Spinal cord (tissue), 9 donors: ENCODE measurements at regions not wholly inside any gene's neighbourhood (a gene's known extent, or its start where the extent isn't known, plus 50 kb on each side); places are given as distances from the start of the nearest gene placed in this dataset.

Experiments
- DNase-seq, 6 donors: peaks; one replicate each; pipeline versions ENCODE4 v3.0.0 to v3.0.0-alpha.2; 2013 to 2015; ENCODE audit warnings: low spot score in 6 of 6, low read depth in 4 of 6
- H3K27ac ChIP-seq: one replicate; pipeline ENCODE4 v1.5.1; 2013; ENCODE audit warnings: low read depth, low read length, control low read depth
- H3K27me3 ChIP-seq: one replicate; pipeline ENCODE4 v1.6.1; 2013; ENCODE audit warnings: low read length; ENCODE audit not compliant: control insufficient read depth, insufficient read depth
- H3K36me3 ChIP-seq: one replicate; pipeline ENCODE4 v1.6.1; 2013; ENCODE audit warnings: low read length; ENCODE audit not compliant: control insufficient read depth, insufficient read depth
- H3K4me1 ChIP-seq: one replicate; pipeline ENCODE4 v1.6.1; 2013; ENCODE audit warnings: low read length; ENCODE audit not compliant: control insufficient read depth, insufficient read depth
- H3K4me3 ChIP-seq: one replicate; pipeline ENCODE4 v1.5.1; 2013; ENCODE audit warnings: low read depth, low read length, control low read depth
- H3K9me3 ChIP-seq: one replicate; pipeline ENCODE4 v1.6.1; 2013; ENCODE audit warnings: low read length; ENCODE audit not compliant: control insufficient read depth, insufficient read depth
- WGBS: methylation state at CpG from one replicate; pipeline ENCODE4 v1.1.5; 2013; ENCODE audit warnings: missing lambda C conversion rate; ENCODE audit not compliant: insufficient coverage; 5-methylcytosine and 5-hydroxymethylcytosine counted together
- donor health status: healthy.

- Histone ChIP-seq H3K9me3 (no peaks in the 10 kb centered on the region), H3K36me3 (no peaks in the 10 kb centered on the region), H3K4me3 (no peak overlapping the region), H3K27ac (no peak overlapping the region), H3K27me3 (no peaks in the 10 kb centered on the region), H3K4me1 (peaks cover 3% of the 10 kb centered on the region)
- no CpG with 5 or more reads among the region's 1 CpG for WGBS
- no peak for DNase-seq
These were observed 323.6 kb downstream of the DLEU7 start for GRCh38 chr13:50519866-50520265.

DNA sequence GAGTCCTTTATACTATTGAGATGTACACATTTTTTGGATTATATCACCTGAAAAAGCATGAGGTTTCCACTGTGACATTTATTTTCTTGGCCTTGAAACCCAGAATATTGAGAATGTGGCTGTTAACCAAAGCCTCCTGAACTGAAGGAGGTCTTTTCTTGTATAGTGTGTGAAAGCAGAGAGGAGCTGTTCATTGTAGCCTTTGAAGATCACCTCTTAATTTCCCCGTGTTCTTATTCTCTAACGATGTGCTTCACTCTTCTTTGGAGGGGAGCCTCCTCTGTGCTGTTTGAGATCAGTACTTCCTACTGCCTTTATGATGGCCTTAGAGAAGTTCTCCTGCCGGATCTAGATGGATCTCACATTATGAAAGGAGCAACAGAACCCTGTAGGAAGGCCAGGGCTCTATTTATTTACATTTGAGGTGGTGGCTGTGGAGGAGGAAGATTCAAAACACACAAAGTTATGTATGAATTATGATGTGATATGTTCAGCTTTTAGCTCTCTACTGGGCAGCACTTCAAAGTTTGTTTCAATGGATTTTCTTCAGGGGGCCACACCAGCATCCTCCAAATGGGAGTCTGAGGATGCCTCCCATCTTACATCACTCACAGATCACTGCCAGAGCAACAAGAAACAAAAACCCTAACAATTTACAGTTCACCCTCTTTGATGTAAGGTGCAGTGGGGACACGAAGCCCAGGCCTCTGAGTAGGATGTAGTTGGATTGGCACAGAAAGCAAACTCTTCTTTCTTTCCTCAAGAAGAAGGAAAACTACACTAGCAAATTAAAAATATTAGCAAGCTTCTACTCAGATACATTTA, 322.3 kb downstream of the DLEU7 start:
- WGBS = no CpG with 5 or more reads among the region's 4 CpGs
- no peaks in the 10 kb centered on the region for H3K9me3 ChIP-seq
- no peaks in the 10 kb centered on the region for H3K36me3 ChIP-seq
- H3K4me3 ChIP-seq = no peak overlapping the region
- H3K27me3 ChIP-seq = no peaks in the 10 kb centered on the region
- H3K27ac ChIP-seq = peak overlapping the region; percentile 29
- H3K4me1 ChIP-seq = peaks cover 3% of the 10 kb centered on the region
- DNase-seq = no peak

GRCh38 chr13:50521831-50522149, 321.7 kb downstream of the DLEU7 start:
- WGBS = 5% methylated on average over 2 of the region's 3 CpGs
- Histone ChIP-seq H3K9me3 (no peaks in the 10 kb centered on the region), H3K4me1 (peaks cover 6% of the 10 kb centered on the region), H3K27ac (peak overlapping the region; percentile 29), H3K4me3 (no peak overlapping the region), H3K36me3 (no peaks in the 10 kb centered on the region), H3K27me3 (no peaks in the 10 kb centered on the region)
- DNase-seq = peak in 2 of 6 donors; percentile 23 to 54

- no peak for DNase-seq
- Histone ChIP-seq H3K9me3 (no peaks in the 10 kb centered on the region), H3K27ac (no peak overlapping the region), H3K27me3 (no peaks in the 10 kb centered on the region), H3K4me3 (no peak overlapping the region), H3K4me1 (peaks cover 8% of the 10 kb centered on the region), H3K36me3 (no peaks in the 10 kb centered on the region)
- WGBS = 80% methylated on average over 2 of the region's 3 CpGs
These were observed 321.0 kb downstream of the DLEU7 start for GRCh38 chr13:50522506-50522905.

- no peaks in the 10 kb centered on the region for H3K27me3 ChIP-seq
- WGBS = 88% methylated on average over 1 of the region's 3 CpGs
- H3K36me3 ChIP-seq = no peaks in the 10 kb centered on the region
- DNase-seq = no peak
- H3K4me3 ChIP-seq = no peak overlapping the region
- peaks cover 8% of the 10 kb centered on the region for H3K4me1 ChIP-seq
- H3K27ac ChIP-seq = no peak overlapping the region
- no peaks in the 10 kb centered on the region for H3K9me3 ChIP-seq
These were observed 320.2 kb downstream of the DLEU7 start for GRCh38 chr13:50523307-50523706.

GRCh38 chr13:50524560-50524959, 318.9 kb downstream of the DLEU7 start:
- no peaks in the 10 kb centered on the region for H3K36me3 ChIP-seq
- H3K4me1 ChIP-seq = peaks cover 15% of the 10 kb centered on the region
- no peaks in the 10 kb centered on the region for H3K27me3 ChIP-seq
- 95% methylated on average over 4 of the region's 4 CpGs for WGBS
- H3K9me3 ChIP-seq = no peaks in the 10 kb centered on the region
- no peak overlapping the region for H3K27ac ChIP-seq
- no peak for DNase-seq
- H3K4me3 ChIP-seq = no peak overlapping the region

- no peaks in the 10 kb centered on the region for H3K36me3 ChIP-seq
- no peaks in the 10 kb centered on the region for H3K9me3 ChIP-seq
- no peak overlapping the region for H3K27ac ChIP-seq
- no peak overlapping the region for H3K4me3 ChIP-seq
- no peak for DNase-seq
- no peaks in the 10 kb centered on the region for H3K27me3 ChIP-seq
- 79% methylated on average over 6 of the region's 7 CpGs for WGBS
- H3K4me1 ChIP-seq = peaks cover 15% of the 10 kb centered on the region
These were observed 316.8 kb downstream of the DLEU7 start for GRCh38 chr13:50526661-50527071.

DNA sequence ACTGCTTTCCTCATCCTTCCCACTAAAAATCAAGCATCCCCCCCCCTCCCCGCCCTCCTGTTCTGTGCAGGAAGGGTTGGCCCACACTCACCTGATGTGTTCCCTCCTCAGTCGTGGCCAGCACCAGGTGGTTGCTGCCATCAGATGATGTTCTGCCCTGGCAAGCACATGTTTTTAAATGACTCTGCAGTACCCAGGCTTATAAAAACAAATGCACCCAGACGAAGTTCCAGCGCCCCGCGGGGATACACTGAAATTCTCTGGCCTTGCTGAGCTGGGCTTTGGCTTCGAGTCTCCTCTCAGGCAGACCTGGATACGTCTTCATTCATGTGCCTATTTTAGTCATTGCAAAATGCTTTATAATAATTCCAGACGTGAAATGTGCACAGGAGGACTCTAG, 316.3 kb downstream of the DLEU7 start:
- no peak for DNase-seq
- Histone ChIP-seq H3K36me3 (no peaks in the 10 kb centered on the region), H3K4me3 (no peak overlapping the region), H3K27me3 (no peaks in the 10 kb centered on the region), H3K9me3 (no peaks in the 10 kb centered on the region), H3K4me1 (peaks cover 11% of the 10 kb centered on the region), H3K27ac (no peak overlapping the region)
- WGBS = 74% methylated on average over 7 of the region's 9 CpGs

GRCh38 chr13:50527612-50528509, 315.6 kb downstream of the DLEU7 start:
- Histone ChIP-seq H3K27me3 (no peaks in the 10 kb centered on the region), H3K36me3 (no peaks in the 10 kb centered on the region), H3K9me3 (no peaks in the 10 kb centered on the region), H3K27ac (no peak overlapping the region), H3K4me3 (no peak overlapping the region), H3K4me1 (peaks cover 11% of the 10 kb centered on the region)
- WGBS = 83% methylated on average over 3 of the region's 9 CpGs
- DNase-seq = no peak
